ENCODE measurements at regions not wholly inside any gene's neighbourhood (a gene's known extent, or its start where the extent isn't known, plus 50 kb on each side); places are given as distances from the start of the nearest gene placed in this dataset.
"Not testable (repeated sequence)": the region's sequence is repeated elsewhere in the genome, so short reads cannot be mapped to it uniquely, and the experiment has no call there.

GRCh38 chr5:90284375-90284774 is 125.2 kb downstream of the CETN3 start:
- DNase-seq = no peak

GRCh38 chr5:90279091-90279490 is 130.5 kb downstream of the CETN3 start:
- DNase-seq = peak; percentile 16

- DNase-seq = no peak
Measured at GRCh38 chr5:90274216-90274615, 135.3 kb downstream of the CETN3 start.

GRCh38 chr5:90267646-90268045 is 141.9 kb downstream of the CETN3 start:
- DNase-seq = no peak

GRCh38 chr5:90265545-90265857 is 144.1 kb downstream of the CETN3 start:
- DNase-seq = no peak

- peak; percentile 70 for DNase-seq
Measured at GRCh38 chr5:90264689-90265544, 144.6 kb downstream of the CETN3 start.

- no peak for DNase-seq
Measured at GRCh38 chr5:90263102-90263820, 146.3 kb downstream of the CETN3 start.

GRCh38 chr5:90251447-90251846 is 158.1 kb downstream of the CETN3 start:
- no peak for DNase-seq

- no peak for DNase-seq
Measured at GRCh38 chr5:90248640-90249039, 160.9 kb downstream of the CETN3 start.

- DNase-seq = not testable (repeated sequence)
Measured at GRCh38 chr5:90243848-90244247, 165.7 kb downstream of the CETN3 start.

GRCh38 chr5:90233476-90233875 is 176.1 kb downstream of the CETN3 start:
- peak; percentile 76 for DNase-seq

GRCh38 chr5:90231688-90232087 is 177.9 kb downstream of the CETN3 start:
- no peak for DNase-seq

- DNase-seq = no peak
Measured at GRCh38 chr5:90227683-90228082, 181.9 kb downstream of the CETN3 start.

GRCh38 chr5:90226433-90227099 is 183.0 kb downstream of the CETN3 start:
- DNase-seq = no peak

- DNase-seq = no peak
Measured at GRCh38 chr5:90224342-90224741, 185.2 kb downstream of the CETN3 start.

- DNase-seq = no peak
Measured at GRCh38 chr5:90223756-90224155, 185.8 kb downstream of the CETN3 start.

- DNase-seq = peak; percentile 83
Measured at GRCh38 chr5:90221951-90222350, 187.6 kb downstream of the CETN3 start.

- DNase-seq = no peak
Measured at GRCh38 chr5:90220554-90220953, 189.0 kb downstream of the CETN3 start.

- DNase-seq = peak; percentile 49
Measured at GRCh38 chr5:90214991-90215390, 194.6 kb downstream of the CETN3 start.

GRCh38 chr5:90208323-90208722 is 201.2 kb downstream of the CETN3 start:
- not testable (repeated sequence) for DNase-seq

- DNase-seq = peak; percentile 67
Measured at GRCh38 chr5:90201923-90202322, 207.6 kb downstream of the CETN3 start.

GRCh38 chr5:90193185-90193822 is 216.3 kb downstream of the CETN3 start:
- no peak for DNase-seq
